ENCODE measurements at regions not wholly inside any gene's neighbourhood (a gene's known extent, or its start where the extent isn't known, plus 50 kb on each side); places are given as distances from the start of the nearest gene placed in this dataset.

DNA sequence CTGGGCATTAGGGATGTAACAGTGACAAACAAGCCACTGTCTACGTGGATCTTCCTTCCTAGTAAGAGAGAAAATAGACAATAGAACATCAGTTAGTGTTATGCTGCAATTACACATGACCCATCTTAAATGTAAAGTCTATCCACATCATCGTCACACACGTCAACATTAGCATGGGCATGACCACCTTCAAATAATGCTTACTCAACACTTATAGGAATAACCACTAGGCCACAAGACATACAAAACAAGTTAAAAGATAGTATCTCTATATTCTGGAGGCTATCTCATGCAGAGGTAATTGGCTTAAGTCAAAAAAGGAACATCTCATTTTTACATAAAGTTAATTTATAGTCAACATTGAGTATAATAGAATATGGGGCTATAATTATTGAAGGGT lies 156.5 kb downstream of the MOXD1 start:
- Histone ChIP-seq H3K27me3 (no peaks in the 10 kb centered on the region), H3K4me3 (no peak overlapping the region), H3K9me3 (replicated peaks in 1 of 11) (no peaks in the 10 kb centered on the region), H3K27ac (no peak overlapping the region), H3K4me1 (no peaks in the 10 kb centered on the region), H4K20me1 (no peaks in the 10 kb centered on the region), H3K36me3 (no peaks in the 10 kb centered on the region), H3K4me2 (no peak overlapping the region), H3K9ac (no peak overlapping the region)
- TF ChIP-seq Cebpa-rat (IDR thresholded peaks at IDR 0.05), result no peak

DNA sequence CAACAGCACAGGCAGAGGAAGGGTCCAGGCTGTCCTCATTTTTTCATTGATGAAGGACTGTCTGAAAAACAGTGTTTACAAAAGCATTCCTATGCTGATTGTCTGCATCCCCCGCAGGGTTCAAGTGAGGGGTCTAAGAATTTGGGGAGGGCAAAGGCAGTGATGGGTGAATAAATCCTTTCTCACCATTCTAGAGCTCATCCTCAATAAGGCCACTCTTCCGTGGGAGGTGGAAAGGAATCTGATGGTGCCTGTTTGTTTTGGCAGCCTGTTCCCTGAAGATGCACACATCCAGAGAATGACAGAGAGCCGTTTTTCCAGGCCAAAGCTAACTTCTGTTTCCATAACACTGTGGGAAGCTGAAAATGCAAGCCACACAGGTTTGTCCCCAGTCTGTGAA lies 164.5 kb downstream of the MOXD1 start:
- no peak for TF ChIP-seq Cebpa-rat (IDR thresholded peaks at IDR 0.05)
- Histone ChIP-seq H3K4me1 (peaks cover 0 to 10% (median 3%) of the 10 kb centered on the region in 10 experiments; a peak in 9 of 20 replicates), H3K9ac (no peak overlapping the region), H4K20me1 (no peaks in the 10 kb centered on the region), H3K27ac (no peak overlapping the region), H3K27me3 (no peaks in the 10 kb centered on the region), H3K4me3 (no peak overlapping the region), H3K4me2 (no peak overlapping the region), H3K36me3 (no peaks in the 10 kb centered on the region), H3K9me3 (replicated peaks in 1 of 11) (no peaks in the 10 kb centered on the region)

DNA sequence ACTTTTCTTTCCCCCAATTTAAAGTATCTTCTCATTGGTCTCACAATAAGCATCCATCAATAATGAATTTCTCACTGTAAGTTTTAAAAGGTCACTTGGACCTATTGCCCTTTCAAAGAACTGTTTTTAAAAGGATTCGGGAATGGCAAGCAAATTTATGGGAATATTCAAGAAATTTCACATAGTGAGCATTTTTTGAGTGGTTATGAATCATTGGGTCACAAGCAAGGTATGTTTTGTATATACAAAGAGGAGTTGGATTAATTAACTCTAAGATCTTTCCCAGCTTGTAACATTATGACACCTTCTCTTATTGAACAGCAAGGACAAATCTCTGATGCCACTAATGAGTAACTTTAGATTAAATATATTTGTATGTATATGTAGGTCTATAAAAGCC lies 165.0 kb downstream of the MOXD1 start:
- no peak for TF ChIP-seq Cebpa-rat (IDR thresholded peaks at IDR 0.05)
- Histone ChIP-seq H3K4me3 (no peak overlapping the region), H3K36me3 (no peaks in the 10 kb centered on the region), H4K20me1 (no peaks in the 10 kb centered on the region), H3K27me3 (no peaks in the 10 kb centered on the region), H3K4me1 (peaks cover 0 to 10% (median 3%) of the 10 kb centered on the region in 10 experiments; a peak in 9 of 20 replicates), H3K4me2 (no peak overlapping the region), H3K27ac (no peak overlapping the region), H3K9me3 (replicated peaks in 1 of 11) (no peaks in the 10 kb centered on the region), H3K9ac (no peak overlapping the region)

DNA sequence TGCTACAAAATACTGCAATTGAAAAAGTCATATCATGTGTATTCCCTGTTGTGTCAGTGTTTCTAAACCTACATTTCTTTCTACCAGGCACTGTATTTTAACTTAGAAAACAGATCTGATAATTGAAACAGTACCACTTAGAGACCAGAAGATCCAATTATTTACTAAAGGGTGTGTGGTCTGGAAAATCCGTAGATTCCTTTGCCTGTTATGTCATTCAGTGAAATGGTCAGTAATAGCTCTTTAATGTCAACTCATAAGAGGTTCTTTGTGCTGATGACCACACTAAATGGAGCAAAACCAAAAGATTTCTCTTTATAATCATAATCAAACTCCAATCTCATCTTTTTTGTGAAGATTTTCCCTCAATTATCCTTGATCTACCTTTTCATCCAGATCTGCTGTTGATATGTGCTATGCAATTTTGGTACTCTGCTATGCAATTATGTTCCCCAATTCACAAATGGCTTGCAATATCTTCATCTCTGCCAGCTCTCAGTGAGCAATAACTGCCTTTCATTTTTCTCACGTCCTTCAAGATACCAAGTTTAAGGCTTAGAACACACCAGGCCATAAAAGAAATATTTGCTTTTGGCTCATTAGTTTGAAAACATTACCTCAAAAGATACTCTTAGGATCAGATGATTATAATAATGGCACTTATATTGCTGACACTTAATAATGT lies 165.5 kb downstream of the MOXD1 start:
- H3K27ac ChIP-seq, result no peak overlapping the region
- no peaks in the 10 kb centered on the region for H3K9me3 ChIP-seq (replicated peaks in 1 of 11)
- H3K27me3 ChIP-seq, result no peaks in the 10 kb centered on the region
- no peaks in the 10 kb centered on the region for H4K20me1 ChIP-seq
- no peak for TF ChIP-seq Cebpa-rat (IDR thresholded peaks at IDR 0.05)
- no peaks in the 10 kb centered on the region for H3K36me3 ChIP-seq
- no peak overlapping the region for H3K9ac ChIP-seq
- no peak overlapping the region for H3K4me3 ChIP-seq
- H3K4me2 ChIP-seq, result no peak overlapping the region
- peaks cover 0 to 10% (median 3%) of the 10 kb centered on the region in 10 experiments; a peak in 9 of 20 replicates for H3K4me1 ChIP-seq

DNA sequence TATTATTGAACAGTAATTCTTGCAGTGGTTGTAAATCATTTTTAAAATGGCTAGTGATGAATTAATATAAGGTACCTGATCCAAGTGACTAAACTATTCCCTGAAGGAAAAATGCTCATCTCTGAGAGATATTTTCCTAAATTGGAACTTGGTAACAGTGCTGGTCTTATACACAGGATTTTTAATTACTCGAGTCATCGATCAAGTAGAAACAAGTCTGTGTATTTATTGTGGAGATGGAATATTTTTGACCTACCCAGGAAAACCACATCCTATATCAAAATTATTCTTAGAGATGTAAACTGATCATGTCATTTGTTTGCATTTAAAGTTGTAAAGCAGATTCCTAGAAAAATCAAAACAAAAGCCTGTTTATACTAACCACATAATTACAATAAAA lies 166.9 kb downstream of the MOXD1 start:
- Histone ChIP-seq H3K27me3 (no peaks in the 10 kb centered on the region), H3K9me3 (replicated peaks in 1 of 11) (no peaks in the 10 kb centered on the region), H3K4me3 (no peak overlapping the region), H4K20me1 (no peaks in the 10 kb centered on the region), H3K4me2 (peak overlapping the region in 4 of 11 experiments; percentile 24 to 56 (median 32); a peak in 7 of 22 replicates), H3K27ac (no peak overlapping the region), H3K36me3 (no peaks in the 10 kb centered on the region), H3K4me1 (peaks cover 0 to 10% (median 3%) of the 10 kb centered on the region in 10 experiments; a peak in 9 of 20 replicates), H3K9ac (no peak overlapping the region)
- TF ChIP-seq Cebpa-rat (IDR thresholded peaks at IDR 0.05), result no peak

DNA sequence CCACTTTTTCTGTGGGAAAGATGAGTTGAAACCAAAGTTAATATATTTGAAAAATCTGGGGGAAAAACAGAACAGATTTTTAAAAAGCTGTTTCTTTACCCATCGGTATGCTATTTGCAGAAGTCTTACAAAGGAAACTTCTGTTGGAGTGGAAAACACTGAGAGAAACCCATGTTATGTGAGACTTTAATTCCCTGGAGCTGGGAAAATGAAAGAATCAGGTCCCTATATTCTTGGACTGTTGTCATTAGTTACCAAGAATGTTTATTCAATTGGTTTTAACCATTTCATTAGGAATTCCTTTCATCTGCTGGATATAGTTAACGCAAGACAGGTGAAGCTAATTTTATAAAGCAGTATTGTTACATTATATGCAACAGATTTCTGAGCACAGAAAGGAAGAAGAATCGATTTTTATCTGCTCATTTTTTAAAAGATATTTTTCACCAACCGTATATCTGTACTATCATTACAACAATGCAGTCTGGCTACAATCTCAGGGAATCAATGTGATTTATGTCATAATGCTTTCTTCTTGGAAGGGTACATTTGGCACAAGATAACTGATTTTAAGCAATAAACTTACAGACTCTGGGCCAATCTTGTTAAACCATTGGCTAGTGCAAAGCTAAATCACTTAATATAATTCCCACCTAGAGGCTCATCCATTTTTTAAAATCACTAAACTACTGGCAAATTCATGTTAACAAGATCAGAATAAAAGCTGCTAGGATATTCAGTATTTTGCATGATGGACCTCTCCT lies 170.0 kb downstream of the MOXD1 start:
- Histone ChIP-seq H4K20me1 (no peaks in the 10 kb centered on the region), H3K27ac (no peak overlapping the region), H3K4me3 (no peak overlapping the region), H3K9ac (no peak overlapping the region), H3K27me3 (no peaks in the 10 kb centered on the region), H3K4me2 (no peak overlapping the region), H3K4me1 (peaks cover 0 to 10% (median 3%) of the 10 kb centered on the region in 10 experiments; a peak in 9 of 20 replicates), H3K36me3 (no peaks in the 10 kb centered on the region; a peak in 1 of 22 replicates), H3K9me3 (replicated peaks in 1 of 11) (peaks cover 4 to 14% (median 6%) of the 10 kb centered on the region in 11 experiments; a peak in 21 of 22 replicates)
- no peak for TF ChIP-seq Cebpa-rat (IDR thresholded peaks at IDR 0.05)

DNA sequence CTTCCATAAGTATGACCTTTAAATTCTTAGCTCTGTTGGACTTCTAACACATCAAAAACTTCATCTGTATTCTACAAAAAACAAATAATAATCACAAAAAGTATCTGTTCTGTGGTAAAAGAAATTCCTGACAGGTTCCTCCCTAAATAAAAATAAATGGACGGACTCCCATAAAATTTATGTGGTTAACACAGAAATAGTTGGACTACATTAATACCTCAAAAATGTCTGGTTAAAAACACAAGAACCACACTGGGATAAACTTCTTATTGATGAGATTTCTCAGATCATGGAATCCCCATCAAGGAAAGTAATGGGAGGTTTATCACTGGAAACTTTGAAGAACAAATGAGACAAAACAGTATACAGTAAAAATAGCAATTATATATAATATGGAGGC lies 172.4 kb downstream of the MOXD1 start:
- no peak for TF ChIP-seq Cebpa-rat (IDR thresholded peaks at IDR 0.05)
- H3K4me2 ChIP-seq, result no peak overlapping the region
- H3K9ac ChIP-seq, result no peak overlapping the region
- H4K20me1 ChIP-seq, result no peaks in the 10 kb centered on the region
- H3K9me3 ChIP-seq (replicated peaks in 1 of 11), result peaks cover 28 to 38% (median 30%) of the 10 kb centered on the region in 11 experiments
- no peaks in the 10 kb centered on the region; a peak in 2 of 22 replicates for H3K36me3 ChIP-seq
- H3K4me3 ChIP-seq, result no peak overlapping the region
- no peaks in the 10 kb centered on the region for H3K27me3 ChIP-seq
- peaks cover 0 to under 1% (median 0%) of the 10 kb centered on the region in 10 experiments; a peak in 1 of 20 replicates for H3K4me1 ChIP-seq
- no peak overlapping the region for H3K27ac ChIP-seq

DNA sequence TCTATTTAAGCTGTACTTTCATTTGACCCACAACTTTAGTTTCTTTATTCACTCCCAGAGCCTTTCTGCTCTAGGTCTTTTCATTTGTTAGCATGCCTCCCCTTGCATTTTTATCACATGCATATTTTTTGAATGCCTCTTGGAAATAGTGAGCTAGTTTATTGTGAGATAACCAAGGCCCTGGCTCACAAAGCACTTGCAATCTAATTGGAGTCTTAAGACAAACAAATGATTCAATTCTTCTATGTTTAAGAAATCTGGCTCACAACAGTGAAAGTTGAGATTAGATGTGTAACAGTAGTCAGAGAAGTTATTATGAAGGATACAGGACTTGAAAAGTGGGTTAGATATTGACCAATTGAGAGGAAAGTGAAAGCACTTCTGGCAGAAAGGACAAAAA lies 173.4 kb downstream of the MOXD1 start:
- H3K4me1 ChIP-seq, result no peaks in the 10 kb centered on the region

DNA sequence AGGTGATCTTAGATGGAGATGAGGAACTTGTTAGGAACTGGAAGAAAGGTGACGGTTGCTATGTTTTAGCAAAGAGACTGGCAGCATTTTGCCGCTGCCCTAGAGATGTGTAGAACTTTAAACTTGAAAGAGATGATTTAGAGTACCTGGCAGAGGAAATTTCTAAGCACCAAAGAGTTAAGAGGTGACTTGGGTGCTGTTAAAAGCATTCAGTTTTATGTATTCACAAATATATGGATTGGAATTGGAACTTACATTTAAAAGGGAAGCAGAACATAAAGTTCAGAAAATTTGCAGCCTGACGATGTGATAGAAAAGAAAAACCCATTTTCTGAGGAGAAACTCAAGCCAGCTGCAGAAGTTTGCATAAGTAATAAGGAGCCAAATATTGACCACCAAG lies 176.3 kb downstream of the MOXD1 start:
- peaks cover 29 to 43% (median 32%) of the 10 kb centered on the region in 11 experiments for H3K9me3 ChIP-seq (replicated peaks in 1 of 11)
- no peaks in the 10 kb centered on the region for H3K27me3 ChIP-seq
- no peak overlapping the region for H3K4me3 ChIP-seq
- H3K27ac ChIP-seq, result no peak overlapping the region
- H3K4me1 ChIP-seq, result no peaks in the 10 kb centered on the region
- no peaks in the 10 kb centered on the region; a peak in 2 of 22 replicates for H3K36me3 ChIP-seq
- TF ChIP-seq Cebpa-rat (IDR thresholded peaks at IDR 0.05), result no peak
- no peak overlapping the region for H3K4me2 ChIP-seq
- no peak overlapping the region for H3K9ac ChIP-seq
- no peaks in the 10 kb centered on the region for H4K20me1 ChIP-seq

More for the DNA sequence above, 173.4 kb downstream of the MOXD1 start:
- H3K9me3 ChIP-seq (replicated peaks in 1 of 11), result peaks cover 29 to 43% (median 32%) of the 10 kb centered on the region in 11 experiments
- H3K4me2 ChIP-seq, result no peak overlapping the region
- H4K20me1 ChIP-seq, result no peaks in the 10 kb centered on the region
- H3K27ac ChIP-seq, result no peak overlapping the region
- no peaks in the 10 kb centered on the region for H3K27me3 ChIP-seq
- no peak overlapping the region for H3K4me3 ChIP-seq
- H3K36me3 ChIP-seq, result no peaks in the 10 kb centered on the region; a peak in 2 of 22 replicates
- TF ChIP-seq Cebpa-rat (IDR thresholded peaks at IDR 0.05), result no peak
- H3K9ac ChIP-seq, result no peak overlapping the region
